Middle frontal gyrus (tissue), 1 donor: ENCODE measurements at regions not wholly inside any gene's neighbourhood (a gene's known extent, or its start where the extent isn't known, plus 50 kb on each side); places are given as distances from the start of the nearest gene placed in this dataset.
"Not testable (repeated sequence)": the region's sequence is repeated elsewhere in the genome, so short reads cannot be mapped to it uniquely, and the experiment has no call there.

ENCODE experiments used
- DNase-seq: peaks from one replicate; pipeline ENCODE4 v3.0.0-alpha.2; 2015; ENCODE audit warnings: low spot score; ENCODE audit errors: extremely low spot score

GRCh38 chr13:33411312-33411711 is 125.8 kb upstream of the STARD13 start:
- no peak for DNase-seq

- no peak for DNase-seq
These were observed 130.3 kb upstream of the STARD13 start for GRCh38 chr13:33415822-33416221.

GRCh38 chr13:33418224-33418953 is 132.8 kb upstream of the STARD13 start:
- DNase-seq, result not testable (repeated sequence)

- DNase-seq, result not testable (repeated sequence)
These were observed 134.6 kb upstream of the STARD13 start for GRCh38 chr13:33420117-33420516.

GRCh38 chr13:33426131-33426530 is 140.6 kb upstream of the STARD13 start:
- no peak for DNase-seq

- no peak for DNase-seq
These were observed 147.8 kb upstream of the STARD13 start for GRCh38 chr13:33433316-33433715.

GRCh38 chr13:33434676-33435075 is 149.1 kb upstream of the STARD13 start:
- DNase-seq, result no peak

GRCh38 chr13:33435207-33435606 is 149.7 kb upstream of the STARD13 start:
- DNase-seq, result no peak

- DNase-seq, result no peak
These were observed 153.4 kb upstream of the STARD13 start for GRCh38 chr13:33438918-33439317.

- DNase-seq, result no peak
These were observed 155.5 kb upstream of the STARD13 start for GRCh38 chr13:33441015-33441414.

- DNase-seq, result no peak
These were observed 159.5 kb upstream of the STARD13 start for GRCh38 chr13:33445024-33445423.

- no peak for DNase-seq
These were observed 159.9 kb upstream of the STARD13 start for GRCh38 chr13:33445476-33445875.

- no peak for DNase-seq
These were observed 161.5 kb upstream of the STARD13 start for GRCh38 chr13:33446821-33447725.

- DNase-seq, result no peak
These were observed 163.3 kb upstream of the STARD13 start for GRCh38 chr13:33448889-33449288.

GRCh38 chr13:33450956-33451709 is 165.6 kb upstream of the STARD13 start:
- no peak for DNase-seq

- DNase-seq, result no peak
These were observed 167.4 kb upstream of the STARD13 start for GRCh38 chr13:33452873-33453517.

- no peak for DNase-seq
These were observed 168.4 kb upstream of the STARD13 start for GRCh38 chr13:33453936-33454335.

- DNase-seq, result no peak
These were observed 169.5 kb upstream of the STARD13 start for GRCh38 chr13:33454844-33455705.

- DNase-seq, result no peak
These were observed 174.1 kb upstream of the STARD13 start for GRCh38 chr13:33459702-33460101.

GRCh38 chr13:33462109-33462508 is 176.6 kb upstream of the STARD13 start:
- DNase-seq, result no peak
